SIG-M5 treated with dmso at 0.1 percent for 504 hours (cell line): ENCODE measurements at regions not wholly inside any gene's neighbourhood (a gene's known extent, or its start where the extent isn't known, plus 50 kb on each side); places are given as distances from the start of the nearest gene placed in this dataset.
A peak's percentile ranks its signal among the peaks of the same experiment; 100 is the strongest.

Experiments used
- DNase-seq: peaks from one replicate; lab custom pipeline; 2025; ENCODE audit not compliant: unreplicated experiment; lab: John Stamatoyannopoulos, UW

DNA sequence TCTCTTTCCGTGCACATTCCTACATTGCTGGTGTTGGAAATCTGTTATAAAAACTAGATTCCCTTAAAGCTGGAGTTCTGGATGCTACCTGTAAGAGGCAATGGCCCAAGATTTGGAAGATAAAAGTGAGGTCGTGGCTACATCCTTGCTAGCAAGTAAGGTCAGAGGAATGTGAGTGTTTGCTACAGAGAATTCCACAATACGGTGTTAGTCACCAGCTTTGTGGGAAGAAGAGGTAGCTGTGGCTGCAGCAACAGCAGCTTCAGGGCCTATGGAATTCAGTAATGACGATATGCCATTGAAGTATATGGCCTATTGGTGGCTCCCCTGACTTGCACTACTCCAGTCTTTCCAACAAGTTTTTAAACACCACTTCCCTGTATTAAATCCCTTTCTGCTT is 227.7 kb upstream of the TMEM260 start:
- DNase-seq, result no peak

DNA sequence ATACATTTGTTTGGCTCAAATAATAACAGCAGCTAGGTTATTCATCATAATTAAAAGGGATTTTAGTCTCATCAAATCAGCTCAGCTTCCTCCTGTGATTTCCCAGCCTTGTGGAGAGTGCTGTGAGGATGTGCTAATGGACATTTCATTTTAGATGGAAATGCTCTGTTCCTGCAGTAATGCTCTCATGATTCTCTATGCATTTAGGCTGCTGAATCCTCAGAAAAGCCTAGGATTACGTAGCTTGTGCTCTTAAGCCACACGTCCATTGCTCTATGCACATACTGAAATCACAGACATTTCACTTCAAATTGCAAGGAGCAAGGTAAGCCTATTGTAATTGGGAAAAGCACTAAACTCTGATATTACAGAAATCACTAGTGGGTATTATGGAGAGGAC is 226.6 kb upstream of the TMEM260 start:
- no peak for DNase-seq

DNA sequence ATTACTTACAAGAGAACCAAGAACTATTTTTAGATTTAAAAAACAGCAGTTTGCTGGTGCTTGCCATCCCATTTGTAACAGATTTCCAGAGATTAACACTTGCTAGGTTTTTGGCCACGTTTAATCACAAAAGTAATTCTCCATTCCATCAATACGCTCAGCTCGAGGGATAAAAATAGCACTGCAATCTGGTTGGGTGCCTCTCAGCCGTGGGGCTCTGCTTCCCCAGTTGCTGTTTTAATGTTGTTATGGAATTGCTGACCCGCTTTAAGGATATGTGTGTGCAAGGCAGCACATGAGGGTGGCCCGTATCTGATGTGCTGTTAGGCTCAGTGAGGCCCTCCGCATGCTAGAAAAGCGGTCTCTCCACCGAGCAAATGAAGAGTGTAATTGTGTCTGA is 222.2 kb upstream of the TMEM260 start:
- DNase-seq, result no peak

DNA sequence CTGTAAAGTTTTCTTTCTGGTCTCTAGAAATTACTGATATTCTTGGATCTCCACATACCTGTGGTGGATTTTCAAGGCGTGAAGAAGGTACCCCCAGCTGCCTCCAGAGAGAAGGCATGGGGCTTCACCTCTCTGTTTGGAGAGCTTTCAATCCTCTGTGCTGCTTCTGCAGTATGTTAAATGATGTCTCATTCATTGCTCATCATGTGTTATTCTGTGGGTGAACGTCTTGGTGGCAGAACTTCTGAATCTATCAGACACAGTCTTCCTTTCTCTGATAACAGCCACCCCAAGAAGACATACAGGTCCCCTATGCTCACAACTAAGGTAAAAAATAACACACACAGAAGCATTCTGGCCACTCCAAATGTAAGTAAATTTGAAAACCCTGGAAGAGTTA is 221.3 kb upstream of the TMEM260 start:
- no peak for DNase-seq

DNA sequence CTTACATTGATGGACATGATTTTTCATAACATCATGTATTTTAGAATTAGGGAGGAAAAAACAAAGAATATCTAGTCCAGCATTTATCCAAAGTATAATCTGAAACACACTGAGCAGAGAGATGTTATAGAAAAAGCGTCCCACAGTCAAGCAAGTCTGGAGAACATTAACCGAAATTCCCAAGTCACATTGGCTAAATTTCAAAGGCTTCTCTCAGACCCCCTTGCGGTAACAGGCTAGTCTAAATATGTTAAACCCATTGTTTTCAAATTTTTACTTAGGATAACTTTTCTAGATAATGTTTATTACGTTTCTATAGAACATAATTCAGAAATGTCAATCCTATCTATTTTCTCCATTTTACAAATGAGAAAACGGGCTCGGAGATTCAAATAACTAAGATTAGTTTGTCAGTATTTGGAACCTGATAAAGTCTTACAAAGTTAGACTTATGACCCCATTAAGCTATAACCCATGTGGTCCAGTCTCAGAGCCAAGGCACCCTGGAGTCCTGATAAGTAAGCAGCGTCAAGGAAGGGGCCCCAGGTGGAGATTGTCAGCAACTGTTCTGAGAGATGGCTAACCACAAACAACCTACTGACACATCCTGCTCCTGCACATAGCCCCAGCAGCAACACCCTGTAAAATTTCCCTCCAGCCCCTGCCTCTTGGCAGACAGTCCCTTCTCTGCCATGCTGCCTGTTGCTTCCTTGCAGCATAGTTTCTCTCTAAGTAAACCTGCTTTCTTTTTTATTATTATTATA is 220.6 kb upstream of the TMEM260 start:
- DNase-seq, result no peak

DNA sequence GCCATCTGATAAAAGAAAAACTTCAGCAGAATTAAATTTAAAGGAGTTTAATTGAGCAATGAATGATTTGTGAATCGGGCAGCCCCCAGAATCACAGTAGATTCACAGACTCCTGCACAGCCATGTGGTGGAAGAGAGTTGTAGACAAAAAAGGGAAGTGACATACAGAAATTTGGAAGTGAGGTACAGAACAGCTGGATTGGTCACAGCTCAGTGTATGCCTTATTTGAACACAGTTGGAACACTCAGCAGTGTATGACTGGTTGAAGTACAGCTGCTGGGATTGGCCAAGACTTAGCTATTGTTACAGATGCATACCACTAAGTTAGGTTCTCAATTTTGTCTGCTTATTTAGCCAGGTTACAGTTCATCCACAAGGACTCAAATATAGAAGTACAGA is 213.9 kb upstream of the TMEM260 start:
- peak; percentile 28 for DNase-seq

DNA sequence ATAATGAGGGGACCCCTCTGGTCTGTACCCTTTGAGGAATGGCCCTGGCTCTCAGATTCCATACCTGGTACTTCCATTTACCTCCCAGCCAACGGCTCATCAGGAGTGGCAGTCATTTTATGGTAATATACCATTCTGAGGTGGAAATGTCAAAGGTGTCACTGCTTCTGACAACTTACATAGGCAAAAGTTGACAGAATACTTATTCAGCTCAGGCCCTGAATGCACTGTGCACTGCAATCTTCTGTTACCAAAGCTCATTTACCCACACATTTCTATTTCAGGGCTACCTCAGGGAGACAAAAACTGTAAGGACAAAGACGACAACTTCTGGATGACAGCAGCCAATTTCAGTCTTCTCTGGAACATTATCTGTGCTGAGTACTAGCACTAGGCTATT is 212.2 kb upstream of the TMEM260 start:
- no peak for DNase-seq

DNA sequence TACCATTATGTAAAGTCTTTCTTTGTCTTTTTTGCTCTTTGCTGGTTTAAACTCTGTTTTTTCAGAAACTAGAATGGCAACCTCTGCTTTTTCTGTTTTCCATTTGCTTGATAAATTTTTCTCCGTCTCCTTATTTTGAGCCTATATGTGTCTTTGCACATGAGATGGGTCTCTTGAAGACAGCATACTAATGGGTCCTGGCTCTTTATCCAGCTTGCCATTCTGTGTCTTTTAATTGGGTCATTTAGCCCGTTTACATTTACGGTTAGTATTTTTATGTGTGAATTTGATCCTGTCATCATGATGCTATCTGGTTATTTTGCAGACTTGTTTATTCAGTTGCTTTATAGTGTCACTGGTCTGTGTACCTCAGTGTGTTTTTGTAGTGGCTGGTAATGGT is 207.9 kb upstream of the TMEM260 start:
- no peak for DNase-seq

DNA sequence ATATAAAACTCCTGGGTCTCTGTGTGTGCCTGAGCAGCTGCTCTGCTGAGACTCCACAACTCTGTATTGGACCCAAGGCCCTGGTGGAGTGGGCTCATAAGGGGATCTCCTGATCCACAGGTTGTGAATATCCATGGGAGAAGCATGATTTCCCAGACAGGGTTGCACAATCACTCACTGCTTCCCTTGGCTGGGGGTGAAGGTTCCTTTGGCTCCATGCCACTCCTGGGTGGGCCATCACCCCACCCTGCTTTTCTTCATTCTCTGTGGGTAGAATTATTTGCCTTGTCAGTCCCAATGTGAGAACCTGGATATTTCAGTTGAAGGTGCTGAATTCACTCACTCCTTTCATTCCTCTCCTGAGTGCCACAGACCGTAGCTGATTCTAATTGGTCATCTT is 205.2 kb upstream of the TMEM260 start:
- no peak for DNase-seq

DNA sequence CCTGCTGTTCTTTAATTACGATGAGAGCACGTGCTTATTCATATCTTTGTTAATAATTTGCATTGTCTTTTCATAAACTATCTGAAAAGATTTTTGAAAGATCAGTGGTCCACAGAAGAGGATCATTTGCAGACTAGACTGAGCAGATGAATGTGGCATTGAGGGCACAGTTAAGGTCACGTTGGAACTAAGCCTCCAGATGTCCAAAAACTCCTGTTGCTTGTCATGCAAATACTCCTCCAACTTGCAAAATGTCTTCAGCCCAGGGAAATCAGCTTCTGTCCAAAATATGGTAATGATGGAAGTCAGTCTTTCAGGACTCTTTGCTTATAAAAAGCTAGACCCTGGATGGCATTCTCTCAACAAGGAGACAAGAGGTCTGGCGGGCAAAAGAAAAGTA is 201.6 kb upstream of the TMEM260 start:
- DNase-seq, result no peak

DNA sequence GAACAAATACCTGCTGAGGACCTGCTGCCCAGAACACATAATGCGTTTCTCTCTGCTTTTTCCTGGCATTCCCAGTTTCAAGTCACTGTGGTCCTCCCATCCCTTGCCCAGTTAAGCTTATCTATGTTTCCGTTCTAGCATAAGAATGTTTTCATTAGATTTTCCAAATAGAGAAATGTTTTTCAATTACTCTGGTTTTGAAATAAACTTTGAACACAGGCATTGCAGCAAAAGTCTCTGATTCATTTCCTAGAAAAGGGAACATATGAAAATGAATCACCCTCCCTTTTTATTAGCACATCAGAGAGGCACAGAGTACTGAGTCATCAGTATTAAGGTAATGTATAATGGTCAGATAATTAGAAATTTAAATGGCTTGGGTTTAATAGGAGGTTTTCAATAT is 201.1 kb upstream of the TMEM260 start:
- DNase-seq, result peak; percentile 33

DNA sequence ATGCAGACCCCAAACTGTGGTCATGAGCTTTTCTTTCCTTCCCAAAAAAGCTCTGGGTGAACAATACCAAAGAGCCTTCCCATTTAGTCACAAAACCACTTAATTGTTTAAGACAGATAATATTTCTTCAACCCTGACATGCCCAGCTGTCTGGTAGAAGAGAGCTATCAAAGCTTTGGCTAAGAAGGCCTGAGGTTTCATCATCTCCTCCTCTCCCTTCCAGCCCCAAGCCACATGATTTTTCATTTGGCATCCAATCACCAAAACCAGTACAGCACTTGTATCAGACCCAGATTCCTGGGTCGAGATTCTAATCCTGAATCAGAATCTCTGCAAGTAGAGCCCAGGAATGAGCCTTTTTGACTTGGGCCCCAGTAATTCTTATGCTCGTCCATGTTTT is 199.6 kb upstream of the TMEM260 start:
- no peak for DNase-seq

DNA sequence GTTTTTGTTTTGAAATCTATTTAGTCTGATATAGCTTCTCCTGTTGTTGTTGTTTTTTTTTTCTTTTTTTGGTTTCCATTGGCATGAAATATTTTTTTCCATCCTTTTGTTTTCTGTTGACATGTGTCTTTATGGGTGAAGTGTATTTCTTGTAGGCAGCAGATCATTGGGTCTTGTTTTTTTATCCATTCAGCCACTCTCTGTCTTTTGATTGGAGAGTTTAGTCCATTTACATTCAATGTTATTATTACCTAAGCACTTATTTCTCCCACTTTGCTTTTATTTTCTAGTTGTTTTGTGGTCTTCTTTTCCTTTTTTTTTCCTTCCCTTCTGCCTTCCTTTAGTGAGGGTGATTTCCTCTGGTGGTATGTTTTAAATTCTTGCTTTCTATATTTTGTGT is 193.6 kb upstream of the TMEM260 start:
- DNase-seq, result no peak

DNA sequence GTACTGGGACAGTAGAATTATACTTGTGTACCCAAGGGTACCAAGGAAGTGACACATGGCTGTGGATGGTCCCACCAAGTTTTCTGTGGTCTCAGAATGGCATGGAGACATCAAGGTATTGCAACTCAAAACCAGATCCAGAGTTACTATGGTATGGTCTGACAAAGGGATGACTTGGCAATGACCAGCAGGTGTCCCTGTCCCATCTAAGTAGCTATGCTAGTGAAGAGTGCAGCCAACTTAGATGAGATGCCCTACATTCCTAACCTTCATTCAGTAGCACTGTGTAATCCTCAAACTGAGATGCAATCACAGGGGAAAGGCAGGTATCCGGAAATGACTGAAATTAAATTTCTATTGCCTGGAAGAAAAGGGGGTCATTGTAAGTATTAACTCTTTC is 188.7 kb upstream of the TMEM260 start:
- no peak for DNase-seq

DNA sequence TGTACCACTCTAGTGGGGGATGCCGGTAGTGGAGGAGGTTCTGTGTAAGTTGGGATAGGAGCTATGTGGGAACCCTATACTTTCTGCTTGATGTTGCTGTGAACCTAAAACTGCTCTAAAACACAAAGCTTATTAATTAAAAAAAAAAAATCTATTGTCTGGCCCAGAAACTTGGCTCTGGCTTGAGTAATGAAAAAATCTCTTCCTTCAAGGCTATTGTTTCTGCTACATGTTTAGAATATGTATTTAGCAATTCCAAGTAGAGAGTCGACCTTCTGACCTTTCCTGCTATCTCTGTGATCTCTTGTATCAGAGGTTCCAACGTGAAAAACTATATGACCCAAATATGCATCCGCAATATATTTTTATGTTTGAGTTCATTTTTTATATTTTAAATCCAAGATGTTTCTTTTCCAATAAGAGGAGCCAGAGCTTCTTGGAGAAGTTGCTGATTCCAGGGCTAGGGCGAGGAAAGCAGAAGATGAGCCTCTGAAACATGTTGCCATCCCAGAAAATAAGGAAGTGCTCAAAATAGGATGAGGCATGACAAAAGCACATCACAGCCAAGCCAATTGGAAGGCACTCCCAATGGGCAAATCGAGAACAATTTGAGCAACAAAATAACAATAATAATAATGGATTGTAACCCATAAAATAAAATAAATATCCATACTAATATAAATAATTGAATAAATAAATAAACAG is 184.6 kb upstream of the TMEM260 start:
- peak; percentile 54 for DNase-seq

DNA sequence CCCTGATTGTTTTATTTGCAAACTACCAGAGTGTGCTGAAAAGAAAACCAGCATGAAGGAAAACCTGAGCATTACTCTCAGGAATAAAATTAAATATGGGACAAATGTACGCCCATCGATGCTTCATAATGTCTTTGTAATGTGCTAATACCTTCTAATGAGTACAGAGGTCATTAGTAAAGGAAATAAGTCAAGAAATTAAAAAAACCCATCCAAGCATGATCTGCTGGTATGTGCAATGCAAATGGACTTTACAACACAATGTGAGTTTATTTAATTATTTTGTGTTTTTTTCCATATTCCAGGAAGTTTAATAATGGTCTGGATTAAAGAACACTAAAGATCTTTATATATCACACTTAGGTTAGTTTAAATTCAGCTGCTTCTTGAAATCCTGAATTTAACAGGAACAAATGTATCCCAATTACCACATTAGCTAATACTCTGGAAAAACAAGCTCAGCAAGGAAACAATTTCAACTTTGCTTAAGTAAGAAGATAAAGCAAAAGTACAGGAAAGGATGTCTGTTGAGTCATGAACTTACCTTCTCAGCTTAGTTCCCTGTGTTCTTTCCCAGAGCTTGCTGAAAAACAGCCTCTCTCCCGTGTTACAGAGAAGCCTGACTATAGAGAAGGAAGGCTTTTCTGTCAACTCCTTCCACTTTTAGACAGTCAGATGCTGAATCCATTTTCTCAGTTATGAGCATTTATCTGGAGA is 179.3 kb upstream of the TMEM260 start:
- DNase-seq, result no peak

DNA sequence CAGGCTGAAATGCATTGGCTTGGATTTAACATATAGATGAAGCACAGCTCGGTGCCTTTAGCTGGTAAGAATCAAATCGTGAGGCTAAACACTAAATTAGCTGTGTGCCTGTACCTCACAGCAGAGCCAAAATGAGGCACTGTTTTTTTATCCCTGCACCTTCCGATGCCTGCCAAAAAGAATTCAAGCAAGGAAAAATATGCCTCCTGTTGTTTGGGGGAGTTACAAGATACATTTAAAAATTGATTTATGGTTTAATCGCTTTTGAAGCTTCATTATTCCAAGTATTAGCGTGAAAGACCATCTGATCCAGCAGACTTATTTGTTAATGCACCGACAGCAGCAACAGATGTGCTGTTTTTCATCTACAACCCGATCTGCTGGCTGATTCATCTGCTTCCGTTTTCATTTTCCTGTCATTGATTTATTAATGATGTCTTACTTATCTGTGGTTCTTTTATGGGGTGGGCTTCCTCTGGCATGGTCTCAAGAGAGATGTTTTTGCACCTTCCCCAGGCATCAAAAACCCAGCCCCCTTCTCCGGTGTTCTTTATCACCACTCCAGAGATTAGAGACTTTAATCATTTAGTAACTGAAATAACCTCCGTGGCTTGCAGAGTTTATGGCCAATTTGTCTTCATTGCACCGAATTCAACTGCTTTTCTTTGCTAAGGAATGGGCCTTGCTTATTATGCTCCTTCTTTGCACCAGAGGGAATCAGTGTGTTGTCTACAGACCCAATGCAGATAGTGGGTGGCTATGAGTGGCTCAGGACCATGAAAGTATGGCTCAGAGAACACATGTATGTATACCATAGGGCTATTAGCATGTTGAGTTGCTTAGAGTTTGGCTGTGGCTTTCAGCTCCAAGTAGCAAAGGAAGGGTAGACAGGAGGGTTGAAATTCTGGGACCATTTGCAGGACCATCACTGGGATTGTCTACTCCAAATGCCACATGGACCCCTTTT is 166.8 kb upstream of the TMEM260 start:
- DNase-seq, result no peak

DNA sequence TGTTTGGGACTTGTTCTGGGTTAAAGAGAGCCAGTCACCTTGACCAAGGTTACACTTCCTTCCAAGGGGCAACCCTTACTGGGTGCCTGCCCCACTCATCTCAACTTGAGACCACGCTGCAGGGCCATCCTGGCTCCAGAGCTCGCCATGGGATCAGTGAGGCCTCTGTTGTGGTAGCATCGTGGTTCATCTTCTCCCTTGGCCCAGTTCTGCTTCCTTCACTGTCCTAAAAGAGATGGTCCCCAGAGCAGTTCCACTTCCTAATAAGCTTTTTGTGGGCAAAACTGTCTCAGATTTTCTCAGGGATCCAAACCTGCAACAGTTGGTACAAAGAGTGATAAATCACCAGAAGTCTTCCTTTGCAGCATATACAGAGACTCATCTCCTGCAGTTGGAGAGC is 165.9 kb upstream of the TMEM260 start:
- no peak for DNase-seq

DNA sequence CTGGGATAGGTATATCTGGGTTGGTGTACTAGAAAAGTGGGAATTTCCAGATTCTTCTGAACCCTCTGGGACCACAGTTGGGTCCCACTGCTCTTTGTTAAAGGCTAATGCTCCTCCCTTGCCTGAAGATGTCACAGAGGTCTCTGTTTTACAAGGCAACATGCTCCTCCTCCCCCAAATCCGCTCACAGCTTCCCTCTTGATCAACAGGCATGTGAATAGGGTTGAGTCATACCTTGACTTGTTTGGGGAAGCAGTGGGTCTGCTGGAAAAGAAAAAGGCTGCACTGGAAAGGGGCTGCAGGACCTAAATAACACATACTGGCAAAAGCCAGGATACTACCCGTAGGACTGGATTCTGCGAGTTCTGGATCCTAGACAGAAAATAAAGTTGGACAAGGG is 165.4 kb upstream of the TMEM260 start:
- DNase-seq, result peak; percentile 47

DNA sequence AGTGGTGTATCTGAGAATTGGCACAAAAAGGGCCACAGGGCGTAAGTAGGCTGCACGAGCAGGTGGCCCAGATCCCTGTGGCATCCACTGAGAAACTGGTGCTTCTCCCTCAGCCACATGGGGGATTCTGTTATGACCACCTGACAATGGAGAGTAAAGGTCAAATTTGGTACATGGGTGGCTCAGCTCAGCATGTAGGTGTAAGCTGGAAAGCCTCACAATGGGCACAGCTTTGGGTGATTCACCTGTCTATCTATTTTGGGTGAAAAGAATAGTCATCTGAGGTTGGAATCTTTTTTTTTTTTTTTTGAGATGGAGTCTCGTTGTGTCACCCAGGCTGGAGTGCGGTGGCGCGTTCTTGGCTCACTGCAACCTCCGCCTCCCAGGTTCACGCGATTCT is 163.4 kb upstream of the TMEM260 start:
- DNase-seq, result no peak

DNA sequence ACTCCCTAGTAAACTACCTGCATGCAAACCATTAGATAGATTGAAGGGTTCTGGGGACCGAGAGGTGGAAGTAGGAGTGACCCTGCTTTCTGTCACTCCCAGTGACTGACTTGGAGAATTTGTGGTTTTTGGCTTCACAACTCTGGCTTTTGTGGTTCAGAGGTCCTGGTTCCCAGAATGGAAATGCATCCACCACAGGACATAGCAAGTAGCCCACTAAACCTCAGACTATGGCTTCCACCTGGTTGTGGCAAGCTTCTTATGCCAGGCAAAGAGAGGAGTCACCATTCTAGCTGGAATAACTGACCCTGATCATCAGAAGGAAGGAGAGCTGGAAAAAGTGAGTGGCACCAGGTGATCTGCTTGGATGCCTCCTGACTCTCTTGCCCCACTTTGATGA is 162.4 kb upstream of the TMEM260 start:
- no peak for DNase-seq
